AG20443 (cell line): ENCODE measurements at regions not wholly inside any gene's neighbourhood (a gene's known extent, or its start where the extent isn't known, plus 50 kb on each side); places are given as distances from the start of the nearest gene placed in this dataset.
"Not testable (repeated sequence)": the region's sequence is repeated elsewhere in the genome, so short reads cannot be mapped to it uniquely, and the experiment has no call there.

ENCODE experiments used
- DNase-seq: peaks from one replicate; pipeline ENCODE4 v3.0.0; 2012; ENCODE audit warnings: low spot score, mixed read lengths

- no peak for DNase-seq
Observed at GRCh38 chr12:129959889-129960288, 56.1 kb upstream of the TMEM132D start.

- no peak for DNase-seq
Observed at GRCh38 chr12:129961091-129961490, 57.3 kb upstream of the TMEM132D start.

GRCh38 chr12:129961856-129962255 is 58.0 kb upstream of the TMEM132D start:
- no peak for DNase-seq

GRCh38 chr12:129964300-129964699 is 60.5 kb upstream of the TMEM132D start:
- no peak for DNase-seq

GRCh38 chr12:129964826-129965457 is 61.1 kb upstream of the TMEM132D start:
- DNase-seq: no peak

GRCh38 chr12:129966146-129966995 is 62.5 kb upstream of the TMEM132D start:
- DNase-seq: no peak

GRCh38 chr12:129971721-129972120 is 67.9 kb upstream of the TMEM132D start:
- DNase-seq: no peak

- no peak for DNase-seq
Observed at GRCh38 chr12:129973236-129973961, 69.6 kb upstream of the TMEM132D start.

- DNase-seq: no peak
Observed at GRCh38 chr12:129984106-129984505, 80.3 kb upstream of the TMEM132D start.

GRCh38 chr12:129987841-129988240 is 84.0 kb upstream of the TMEM132D start:
- DNase-seq: no peak

GRCh38 chr12:129994634-129995033 is 90.8 kb upstream of the TMEM132D start:
- no peak for DNase-seq

GRCh38 chr12:129997239-129997638 is 93.4 kb upstream of the TMEM132D start:
- no peak for DNase-seq

GRCh38 chr12:130004310-130004877 is 100.6 kb upstream of the TMEM132D start:
- not testable (repeated sequence) for DNase-seq

GRCh38 chr12:130007771-130008170 is 103.9 kb upstream of the TMEM132D start:
- DNase-seq: no peak

- no peak for DNase-seq
Observed at GRCh38 chr12:130008241-130008640, 104.4 kb upstream of the TMEM132D start.

- DNase-seq: no peak
Observed at GRCh38 chr12:130009961-130010360, 106.1 kb upstream of the TMEM132D start.

- DNase-seq: no peak
Observed at GRCh38 chr12:130011611-130012385, 108.0 kb upstream of the TMEM132D start.

- peak; percentile 84 for DNase-seq
Observed at GRCh38 chr12:130013771-130014484, 110.1 kb upstream of the TMEM132D start.

GRCh38 chr12:130014485-130014807 is 110.6 kb upstream of the TMEM132D start:
- DNase-seq: no peak

- DNase-seq: no peak
Observed at GRCh38 chr12:130016194-130016593, 112.4 kb upstream of the TMEM132D start.

GRCh38 chr12:130016986-130017385 is 113.2 kb upstream of the TMEM132D start:
- no peak for DNase-seq
